HCT116 (cell line): ENCODE measurements at regions not wholly inside any gene's neighbourhood (a gene's known extent, or its start where the extent isn't known, plus 50 kb on each side); places are given as distances from the start of the nearest gene placed in this dataset.

Experiments
- EZH2 ChIP-seq: fragments of 200-600 bp; sonication (generic); IDR thresholded peaks from 2 replicates; pipeline ENCODE4 v1.6.1; 2017; ENCODE audit warnings: antibody characterized with exemption, mixed run types
- POLR2A ChIP-seq: IDR thresholded peaks from 2 replicates; pipeline ENCODE4 v1.7.0; 2011; ENCODE audit warnings: borderline replicate concordance; ENCODE audit not compliant: insufficient read depth, insufficient read length; ENCODE audit errors: extremely low read depth
- SIN3A ChIP-seq: IDR thresholded peaks from 2 replicates; pipeline ENCODE4 v1.6.1; 2012; ENCODE audit warnings: low read depth
- SP1 ChIP-seq: IDR thresholded peaks from 2 replicates; pipeline ENCODE4 v1.6.1; 2012; ENCODE audit warnings: low read depth
- TF ChIP-seq, protein P1 (sequence below), 3 experiments: fragments of 200-600 bp in 1 of 3; sonication (generic) in 1 of 3; IDR thresholded peaks in 2 of 3; conservative IDR thresholded peaks in 1 of 3; 2 replicates each; pipeline ENCODE4 v1.5.1; 2012 to 2017; ENCODE audit warnings: low read depth in 2 of 3, low read length in 2 of 3, antibody characterized with exemption in 1 of 3, borderline replicate concordance in 1 of 3, control low read depth in 1 of 3, mild to moderate bottlenecking in 1 of 3, mixed read lengths in 1 of 3, mixed run types in 1 of 3, moderate library complexity in 1 of 3; ENCODE audit not compliant: insufficient read depth in 1 of 3
- TF ChIP-seq, protein P2 (sequence below): IDR thresholded peaks from 2 replicates; pipeline ENCODE4 v1.6.1; 2012

- TF ChIP-seq, protein P1, sequence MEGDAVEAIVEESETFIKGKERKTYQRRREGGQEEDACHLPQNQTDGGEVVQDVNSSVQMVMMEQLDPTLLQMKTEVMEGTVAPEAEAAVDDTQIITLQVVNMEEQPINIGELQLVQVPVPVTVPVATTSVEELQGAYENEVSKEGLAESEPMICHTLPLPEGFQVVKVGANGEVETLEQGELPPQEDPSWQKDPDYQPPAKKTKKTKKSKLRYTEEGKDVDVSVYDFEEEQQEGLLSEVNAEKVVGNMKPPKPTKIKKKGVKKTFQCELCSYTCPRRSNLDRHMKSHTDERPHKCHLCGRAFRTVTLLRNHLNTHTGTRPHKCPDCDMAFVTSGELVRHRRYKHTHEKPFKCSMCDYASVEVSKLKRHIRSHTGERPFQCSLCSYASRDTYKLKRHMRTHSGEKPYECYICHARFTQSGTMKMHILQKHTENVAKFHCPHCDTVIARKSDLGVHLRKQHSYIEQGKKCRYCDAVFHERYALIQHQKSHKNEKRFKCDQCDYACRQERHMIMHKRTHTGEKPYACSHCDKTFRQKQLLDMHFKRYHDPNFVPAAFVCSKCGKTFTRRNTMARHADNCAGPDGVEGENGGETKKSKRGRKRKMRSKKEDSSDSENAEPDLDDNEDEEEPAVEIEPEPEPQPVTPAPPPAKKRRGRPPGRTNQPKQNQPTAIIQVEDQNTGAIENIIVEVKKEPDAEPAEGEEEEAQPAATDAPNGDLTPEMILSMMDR (IDR thresholded peaks at IDR 0.05 in 2 of 3, conservative IDR thresholded peaks at IDR 0.05 in 1 of 3; ENCODE audit: borderline replicate concordance in 1 of 3, insufficient read depth in 1 of 3, low read depth in 2 of 3, low read length in 2 of 3), result no peak
- TF ChIP-seq EZH2 (no peak), SIN3A (no peak), POLR2A (no peak), SP1 (no peak)
- TF ChIP-seq, protein P2, sequence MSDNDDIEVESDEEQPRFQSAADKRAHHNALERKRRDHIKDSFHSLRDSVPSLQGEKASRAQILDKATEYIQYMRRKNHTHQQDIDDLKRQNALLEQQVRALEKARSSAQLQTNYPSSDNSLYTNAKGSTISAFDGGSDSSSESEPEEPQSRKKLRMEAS, result no peak
Observed at GRCh38 chr3:67154429-67154828, 156.3 kb downstream of the KBTBD8 start.
